ENCODE measurements at regions not wholly inside any gene's neighbourhood (a gene's known extent, or its start where the extent isn't known, plus 50 kb on each side); places are given as distances from the start of the nearest gene placed in this dataset.

DNA sequence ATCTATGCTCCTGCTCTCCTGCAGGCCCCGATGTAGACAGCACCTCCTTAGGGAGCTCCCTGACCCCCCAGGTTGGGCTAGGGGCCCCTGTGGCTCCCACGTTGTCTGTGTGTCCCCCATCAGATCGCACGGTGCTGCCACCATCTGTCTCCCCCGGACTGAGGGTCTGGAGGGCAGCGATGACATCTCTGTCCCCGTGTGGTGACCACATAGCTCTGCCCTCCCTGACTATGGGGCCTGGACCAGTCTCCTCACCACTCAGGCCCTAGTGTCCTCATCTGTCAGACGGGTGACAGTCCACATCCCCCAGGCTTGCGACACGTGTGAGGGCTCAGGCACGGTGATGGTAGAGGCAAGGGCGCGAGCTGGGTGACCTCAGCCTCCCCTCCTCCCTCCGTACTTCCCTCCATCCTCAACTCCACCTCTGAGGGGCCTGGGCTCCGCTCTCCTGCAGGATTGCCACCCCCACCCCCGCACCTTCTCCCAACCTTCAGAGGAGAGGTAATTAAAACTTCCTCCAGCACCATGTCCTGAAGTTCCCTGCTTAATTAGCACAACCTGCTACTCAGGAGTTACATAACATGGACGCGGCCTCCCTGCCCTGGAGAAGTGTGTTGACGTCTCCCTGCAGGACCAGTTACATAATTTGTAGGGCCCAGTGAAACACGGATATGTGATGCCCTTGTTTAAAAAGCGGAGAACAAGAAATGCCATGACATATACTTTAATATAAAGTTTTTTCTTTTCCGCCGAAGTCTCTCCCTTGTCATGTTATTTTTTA is 288.2 kb downstream of the PTPRU start:
- H3K27me3 Mint-ChIP-seq (ENCODE audit: insufficient read depth), result peaks cover 11% of the 10 kb centered on the region
- H3K4me1 Mint-ChIP-seq (ENCODE audit: low read depth), result no peaks in the 10 kb centered on the region
- no peak overlapping the region for H3K27ac Mint-ChIP-seq
- peaks cover 45% of the 10 kb centered on the region for H3K9me3 Mint-ChIP-seq
- peaks cover 4% of the 10 kb centered on the region; the same call in 1 of the 2 replicates for H3K36me3 Mint-ChIP-seq (ENCODE audit: low read depth)
- DNase-seq, result no peak
- H3K4me3 Mint-ChIP-seq, result no peak overlapping the region
- TF ChIP-seq, protein P1, sequence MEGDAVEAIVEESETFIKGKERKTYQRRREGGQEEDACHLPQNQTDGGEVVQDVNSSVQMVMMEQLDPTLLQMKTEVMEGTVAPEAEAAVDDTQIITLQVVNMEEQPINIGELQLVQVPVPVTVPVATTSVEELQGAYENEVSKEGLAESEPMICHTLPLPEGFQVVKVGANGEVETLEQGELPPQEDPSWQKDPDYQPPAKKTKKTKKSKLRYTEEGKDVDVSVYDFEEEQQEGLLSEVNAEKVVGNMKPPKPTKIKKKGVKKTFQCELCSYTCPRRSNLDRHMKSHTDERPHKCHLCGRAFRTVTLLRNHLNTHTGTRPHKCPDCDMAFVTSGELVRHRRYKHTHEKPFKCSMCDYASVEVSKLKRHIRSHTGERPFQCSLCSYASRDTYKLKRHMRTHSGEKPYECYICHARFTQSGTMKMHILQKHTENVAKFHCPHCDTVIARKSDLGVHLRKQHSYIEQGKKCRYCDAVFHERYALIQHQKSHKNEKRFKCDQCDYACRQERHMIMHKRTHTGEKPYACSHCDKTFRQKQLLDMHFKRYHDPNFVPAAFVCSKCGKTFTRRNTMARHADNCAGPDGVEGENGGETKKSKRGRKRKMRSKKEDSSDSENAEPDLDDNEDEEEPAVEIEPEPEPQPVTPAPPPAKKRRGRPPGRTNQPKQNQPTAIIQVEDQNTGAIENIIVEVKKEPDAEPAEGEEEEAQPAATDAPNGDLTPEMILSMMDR (IDR thresholded peaks at IDR 0.05), result no peak

DNA sequence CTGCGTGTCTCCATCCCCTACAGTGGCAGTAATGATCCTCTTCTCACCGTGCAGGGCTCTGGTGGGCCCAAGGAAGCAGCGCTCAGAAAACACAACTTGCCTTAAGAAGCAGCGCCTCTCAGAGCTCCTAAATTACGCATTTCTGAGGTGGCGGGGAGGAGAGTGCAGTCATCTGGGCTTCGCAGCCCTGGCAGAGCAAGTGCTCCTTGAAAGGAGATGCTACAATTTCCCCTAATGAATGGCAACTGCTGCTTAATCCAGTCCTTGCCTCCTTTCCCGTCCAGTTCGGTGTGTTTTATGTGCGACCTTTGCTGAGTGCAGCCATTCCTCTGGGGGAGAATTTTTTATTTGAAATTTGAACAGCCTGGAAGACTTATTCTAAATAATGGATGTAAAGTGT is 287.3 kb downstream of the PTPRU start:
- Mint-ChIP-seq H3K4me3 (no peak overlapping the region), H3K27me3 (ENCODE audit: insufficient read depth) (peaks cover 9% of the 10 kb centered on the region), H3K36me3 (ENCODE audit: low read depth) (peaks cover under 1% of the 10 kb centered on the region; the same call in 1 of the 2 replicates), H3K4me1 (ENCODE audit: low read depth) (no peaks in the 10 kb centered on the region), H3K9me3 (peaks cover 39% of the 10 kb centered on the region), H3K27ac (no peak overlapping the region)
- TF ChIP-seq, protein P1 (IDR thresholded peaks at IDR 0.05), result no peak
- no peak for DNase-seq

DNA sequence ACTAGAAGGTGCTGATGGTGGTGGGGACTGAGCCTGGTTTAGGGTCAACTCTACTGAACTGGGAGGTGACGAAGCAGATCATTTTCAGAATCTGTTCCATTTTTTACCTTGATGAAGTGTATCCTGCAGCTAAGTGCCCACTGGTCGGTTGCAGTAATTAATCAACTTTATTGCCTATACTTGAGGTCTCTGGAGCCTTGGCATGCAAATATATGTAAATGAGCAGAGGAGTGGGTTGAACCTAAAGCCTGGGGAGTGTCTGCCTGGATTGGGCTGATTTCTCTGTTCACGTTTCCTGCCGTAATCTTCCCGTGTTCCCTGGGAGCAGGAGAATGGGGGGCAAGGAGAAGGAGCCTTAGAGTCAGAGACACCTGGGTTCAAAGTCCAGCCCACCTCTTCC is 286.8 kb downstream of the PTPRU start:
- H3K4me3 Mint-ChIP-seq, result no peak overlapping the region
- DNase-seq, result no peak
- H3K36me3 Mint-ChIP-seq (ENCODE audit: low read depth), result no peaks in the 10 kb centered on the region
- H3K27ac Mint-ChIP-seq, result no peak overlapping the region
- peaks cover 9% of the 10 kb centered on the region for H3K27me3 Mint-ChIP-seq (ENCODE audit: insufficient read depth)
- H3K9me3 Mint-ChIP-seq, result peaks cover 36% of the 10 kb centered on the region
- TF ChIP-seq, protein P1 (IDR thresholded peaks at IDR 0.05), result no peak
- no peaks in the 10 kb centered on the region for H3K4me1 Mint-ChIP-seq (ENCODE audit: low read depth)

DNA sequence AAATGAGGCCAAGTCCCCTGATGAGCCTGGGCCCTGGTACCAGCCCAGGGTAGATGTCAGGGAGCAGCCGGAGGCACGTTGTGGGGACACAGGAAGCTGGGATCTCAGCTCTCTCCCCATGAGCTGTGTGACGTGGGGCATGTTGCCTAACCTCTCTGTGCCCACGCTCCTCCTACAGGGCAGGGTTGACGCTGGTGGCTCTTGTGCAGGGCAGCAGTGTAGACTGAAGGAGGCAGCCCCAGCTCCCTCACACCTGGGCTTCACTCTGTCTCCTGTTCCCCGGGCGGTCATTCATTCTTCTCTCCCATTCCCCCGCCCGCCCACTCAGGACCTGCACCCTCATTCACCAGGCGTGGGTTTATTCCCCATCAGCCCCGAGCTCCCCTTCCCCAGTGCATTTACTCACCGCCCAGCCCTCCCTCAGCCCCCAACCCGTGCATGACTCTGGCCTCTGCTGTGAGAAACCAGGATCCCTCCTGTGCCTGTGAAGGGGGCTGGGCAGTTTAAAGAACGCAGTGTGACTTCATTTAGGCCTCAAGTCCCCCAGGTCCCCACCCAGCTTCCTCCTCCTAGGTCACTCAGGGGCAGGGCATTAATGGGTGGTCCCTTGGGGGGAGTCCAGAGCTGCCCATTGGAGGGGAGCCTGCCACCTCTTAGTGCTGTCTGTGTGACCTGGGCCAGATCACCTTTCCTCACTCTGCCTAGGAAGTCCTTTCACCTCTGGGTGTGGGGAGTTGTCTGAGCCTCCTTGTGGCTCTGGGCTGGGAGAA is 285.7 kb downstream of the PTPRU start:
- Mint-ChIP-seq H3K27me3 (ENCODE audit: insufficient read depth) (peaks cover 9% of the 10 kb centered on the region; the same call in 1 of the 2 replicates), H3K36me3 (ENCODE audit: low read depth) (no peaks in the 10 kb centered on the region), H3K9me3 (peaks cover 29% of the 10 kb centered on the region), H3K4me1 (ENCODE audit: low read depth) (no peaks in the 10 kb centered on the region), H3K27ac (no peak overlapping the region), H3K4me3 (no peak overlapping the region)
- no peak for DNase-seq
- TF ChIP-seq, protein P1 (IDR thresholded peaks at IDR 0.05), result no peak

DNA sequence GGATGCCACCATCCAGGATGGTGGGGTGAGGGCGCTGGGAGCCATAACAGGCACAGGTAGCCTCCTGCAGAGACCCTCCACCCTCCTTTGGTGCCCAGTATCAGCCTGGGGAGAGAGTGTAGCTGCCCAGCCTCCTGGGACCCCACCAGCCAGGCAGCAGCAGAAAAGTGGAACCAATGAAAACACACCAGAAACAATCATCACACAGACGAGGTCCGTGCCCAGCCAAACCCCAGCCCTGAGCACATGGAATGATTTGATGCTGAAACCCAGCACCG is 285.1 kb downstream of the PTPRU start:
- Mint-ChIP-seq H3K36me3 (ENCODE audit: low read depth) (no peaks in the 10 kb centered on the region), H3K27me3 (ENCODE audit: insufficient read depth) (peaks cover 5% of the 10 kb centered on the region; the same call in 1 of the 2 replicates), H3K27ac (no peak overlapping the region), H3K9me3 (peaks cover 23% of the 10 kb centered on the region), H3K4me1 (ENCODE audit: low read depth) (no peaks in the 10 kb centered on the region), H3K4me3 (no peak overlapping the region)
- TF ChIP-seq, protein P1 (IDR thresholded peaks at IDR 0.05), result no peak
- DNase-seq, result no peak

Data from HFFc6 (cell line).